ENCODE measurements at regions not wholly inside any gene's neighbourhood (a gene's known extent, or its start where the extent isn't known, plus 50 kb on each side); places are given as distances from the start of the nearest gene placed in this dataset.

DNA sequence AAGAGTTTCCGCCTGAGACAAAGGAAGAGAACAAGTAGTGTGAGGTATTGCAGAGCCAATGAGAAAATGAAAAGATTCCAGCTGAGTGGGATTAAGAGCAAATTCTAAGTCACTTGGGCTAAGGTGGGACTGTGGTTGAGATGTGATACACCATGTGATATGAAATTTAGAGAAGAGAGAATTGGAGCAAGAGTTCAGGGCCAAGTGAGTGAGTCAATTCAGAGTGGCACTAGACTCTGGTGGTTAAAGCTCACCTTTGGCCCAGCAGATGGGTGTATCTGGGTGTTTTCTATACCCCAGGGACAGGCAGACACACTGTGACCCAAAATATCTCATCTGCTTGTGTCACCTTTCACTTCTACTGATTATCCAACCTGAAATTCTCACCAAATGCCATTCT lies 368.1 kb downstream of the KCNN2 start:
- TF ChIP-seq POLR2AphosphoS5 (IDR thresholded peaks at IDR 0.05; ENCODE audit: borderline replicate concordance, low read depth, low read length) = no peak
- no peak for TF ChIP-seq EZH2 (IDR thresholded peaks at IDR 0.05)
- TF ChIP-seq FOXP2 (optimal IDR thresholded peaks at IDR 0.05; ENCODE audit: control extremely low read depth, extremely low read length, insufficient read depth) = no peak
